ENCODE measurements at regions not wholly inside any gene's neighbourhood (a gene's known extent, or its start where the extent isn't known, plus 50 kb on each side); places are given as distances from the start of the nearest gene placed in this dataset.

DNA sequence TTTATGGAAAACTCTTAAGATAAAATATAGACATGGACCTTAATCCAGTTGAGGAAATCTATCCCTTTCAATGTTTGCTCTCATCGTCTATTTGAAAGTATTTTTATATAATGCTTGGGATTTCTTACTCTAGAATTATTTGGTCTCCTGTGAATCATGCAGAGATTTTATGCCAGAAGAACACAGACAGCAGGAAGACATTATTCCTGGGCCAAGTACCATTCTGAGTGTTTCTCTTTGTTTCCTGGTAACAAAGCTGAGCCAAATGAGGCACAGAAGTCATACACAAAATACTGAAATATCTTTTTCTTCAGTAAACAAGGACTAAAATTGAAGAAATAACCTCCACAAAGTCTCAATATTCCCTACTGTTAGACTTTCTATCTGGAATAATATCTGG lies 538.2 kb upstream of the EYS start:
- TF ChIP-seq NANOG (IDR thresholded peaks at IDR 0.05; ENCODE audit: insufficient read depth, low read depth, low read length, poor library complexity, severe bottlenecking): no peak
- TF ChIP-seq POU5F1 (IDR thresholded peaks at IDR 0.05; ENCODE audit: low read depth, low read length): no peak
- no peak for TF ChIP-seq HDAC6 (IDR thresholded peaks at IDR 0.05; ENCODE audit: low read depth, low read length)
- no peak for TF ChIP-seq SIN3A (conservative IDR thresholded peaks at IDR 0.05 in 1 of 2, IDR thresholded peaks at IDR 0.05 in 1 of 2; ENCODE audit: low read depth in 1 of 2, low read length in 2 of 2)
- no peak for TF ChIP-seq YY1 (IDR thresholded peaks at IDR 0.05; ENCODE audit: low read depth, low read length)
- no peak for TF ChIP-seq NRF1 (IDR thresholded peaks at IDR 0.05; ENCODE audit: low read depth, low read length)
- no peak for TF ChIP-seq SIX5 (IDR thresholded peaks at IDR 0.05; ENCODE audit: low read depth, low read length)

More for the DNA sequence above, 538.2 kb upstream of the EYS start:
- no peak overlapping the region for H2BK15ac ChIP-seq (ENCODE audit: low read length)
- no peak overlapping the region for H3K56ac ChIP-seq (replicated peaks; ENCODE audit: insufficient read length, low read depth, low read length)
- H3K4me2 ChIP-seq (ENCODE audit: insufficient read depth in 1 of 2, low read depth in 2 of 2, low read length in 2 of 2): no peak overlapping the region
- H2AFZ ChIP-seq (ENCODE audit: low read length): no peak overlapping the region
- no peak overlapping the region for H2BK120ac ChIP-seq (replicated peaks; ENCODE audit: low read depth, low read length)
- H3K9ac ChIP-seq (replicated peaks in 1 of 4; ENCODE audit: extremely low read depth in 1 of 4, low read depth in 3 of 4, low read length in 3 of 4): no peak overlapping the region
- WGBS, 2 experiments (ENCODE audit: extremely low coverage in 1 of 2, insufficient coverage in 1 of 2, insufficient read length in 1 of 2, insufficient replicate concordance in 2 of 2, low coverage in 1 of 2, low lambda C conversion rate in 2 of 2, missing lambda C conversion rate in 1 of 2): 100% methylated on average over 1 of the region's 1 CpG; no CpG with 5 or more reads in 1 of the 2 experiments
- no peak overlapping the region for H2AK5ac ChIP-seq (ENCODE audit: low read depth, low read length)
- no peaks in the 10 kb centered on the region for H3K79me1 ChIP-seq (ENCODE audit: low read depth, low read length)
- no peak overlapping the region for H3K14ac ChIP-seq (ENCODE audit: insufficient read length)
- DNase-seq (ENCODE audit: low read depth in 1 of 2, low spot score in 2 of 2): no peak
- no peaks in the 10 kb centered on the region for H3K9me3 ChIP-seq (ENCODE audit: insufficient read depth in 2 of 2, low read depth in 1 of 2, low read length in 1 of 2)
- FAIRE-seq: no peak
- no peak overlapping the region for H3K4me3 ChIP-seq (ENCODE audit: extremely low read depth in 1 of 4, insufficient read depth in 2 of 4, low read depth in 3 of 4, low read length in 4 of 4)
- H3K27ac ChIP-seq (ENCODE audit: low read depth, low read length): no peak overlapping the region
- POLR2A ChIA-PET (ENCODE audit: partially characterized antibody): no interaction called here
- no peaks in the 10 kb centered on the region for H3K23me2 ChIP-seq (ENCODE audit: low read depth, low read length)
- no peak overlapping the region for H3K4ac ChIP-seq (replicated peaks; ENCODE audit: insufficient read length, low read depth, low read length)
- H3K36me3 ChIP-seq (ENCODE audit: control insufficient read depth in 2 of 4, insufficient read depth in 4 of 4, low read length in 3 of 4): no peaks in the 10 kb centered on the region
- H2BK12ac ChIP-seq (ENCODE audit: low read depth, low read length): no peak overlapping the region
- no peak overlapping the region for H4K8ac ChIP-seq (ENCODE audit: extremely low read depth, insufficient read depth, low read length)
- no peak overlapping the region for H3K18ac ChIP-seq (ENCODE audit: extremely low read depth, low read length)
- no peaks in the 10 kb centered on the region for H4K20me1 ChIP-seq (replicated peaks in 1 of 2; ENCODE audit: control insufficient read depth in 1 of 2, insufficient read depth in 2 of 2, low read length in 2 of 2)
- H3K4me1 ChIP-seq (replicated peaks in 1 of 4; ENCODE audit: control insufficient read depth in 3 of 4, insufficient read depth in 4 of 4, low read length in 3 of 4): no peaks in the 10 kb centered on the region
- CTCF ChIA-PET (ENCODE audit: partially characterized antibody): no interaction called here
- no peak overlapping the region for H2BK5ac ChIP-seq (ENCODE audit: low read depth, low read length)
- no peak overlapping the region for H2BK20ac ChIP-seq (ENCODE audit: low read length)
- no peak overlapping the region for H4K5ac ChIP-seq (ENCODE audit: insufficient read length, low read depth, low read length)
- H3K27me3 ChIP-seq (replicated peaks in 1 of 4; ENCODE audit: control insufficient read depth in 3 of 4, extremely low read depth in 1 of 4, insufficient read depth in 3 of 4, low read length in 3 of 4): no peaks in the 10 kb centered on the region
- no peaks in the 10 kb centered on the region for H3K79me2 ChIP-seq (ENCODE audit: control insufficient read depth in 1 of 2, insufficient read depth in 2 of 2, low read length in 2 of 2)
- H4K91ac ChIP-seq (replicated peaks; ENCODE audit: insufficient read length, low read length): no peak overlapping the region
- H3K23ac ChIP-seq (ENCODE audit: insufficient read length): no peak overlapping the region

Measured in H1 (cell line).